HG03066 (cell line): ENCODE measurements at regions not wholly inside any gene's neighbourhood (a gene's known extent, or its start where the extent isn't known, plus 50 kb on each side); places are given as distances from the start of the nearest gene placed in this dataset.
"Not testable (repeated sequence)": the region's sequence is repeated elsewhere in the genome, so short reads cannot be mapped to it uniquely, and the experiment has no call there.

Experiments
- ATAC-seq: cut with Tn5 transposase; IDR thresholded peaks from one replicate; pipeline ENCODE4 v1.9.1; 2021; ENCODE audit warnings: low read depth; ENCODE audit not compliant: unreplicated experiment

- no peak for ATAC-seq
These were observed 93.0 kb upstream of the LYSMD4 start for GRCh38 chr15:99826157-99826780.

- ATAC-seq = no peak
These were observed 90.1 kb upstream of the LYSMD4 start for GRCh38 chr15:99823346-99823745.

- ATAC-seq = no peak
These were observed 86.9 kb upstream of the LYSMD4 start for GRCh38 chr15:99819981-99820718.

GRCh38 chr15:99818872-99819271 is 85.6 kb upstream of the LYSMD4 start:
- ATAC-seq = no peak

- ATAC-seq = not testable (repeated sequence)
These were observed 83.6 kb upstream of the LYSMD4 start for GRCh38 chr15:99816862-99817261.

GRCh38 chr15:99810663-99811062 is 77.4 kb upstream of the LYSMD4 start:
- ATAC-seq = not testable (repeated sequence)

- ATAC-seq = not testable (repeated sequence)
These were observed 66.6 kb upstream of the LYSMD4 start for GRCh38 chr15:99799854-99800250.

GRCh38 chr15:99799182-99799853 is 66.1 kb upstream of the LYSMD4 start:
- ATAC-seq = not testable (repeated sequence)

- not testable (repeated sequence) for ATAC-seq
These were observed 64.0 kb upstream of the LYSMD4 start for GRCh38 chr15:99796940-99797870.

GRCh38 chr15:99791881-99792807 is 58.9 kb upstream of the LYSMD4 start:
- ATAC-seq = not testable (repeated sequence)

- not testable (repeated sequence) for ATAC-seq
These were observed 57.5 kb upstream of the LYSMD4 start for GRCh38 chr15:99790751-99791150.

- no peak for ATAC-seq
These were observed 54.9 kb upstream of the LYSMD4 start for GRCh38 chr15:99788156-99788555.

- not testable (repeated sequence) for ATAC-seq
These were observed 51.6 kb upstream of the LYSMD4 start for GRCh38 chr15:99784800-99785199.

- not testable (repeated sequence) for ATAC-seq
These were observed 50.8 kb upstream of the LYSMD4 start for GRCh38 chr15:99783918-99784619.
